HEK293 (cell line): ENCODE measurements at regions not wholly inside any gene's neighbourhood (a gene's known extent, or its start where the extent isn't known, plus 50 kb on each side); places are given as distances from the start of the nearest gene placed in this dataset.

Source experiments
- CTCF ChIA-PET: fragments of 350-600 bp; formaldehyde crosslinking; extraction: SDS; loops from one replicate; lab custom pipeline; 2021; ENCODE audit warnings: antibody characterized with exemption; lab: Yijun Ruan, JAX
- POLR2A ChIA-PET: fragments of 300-600 bp; formaldehyde crosslinking; extraction: SDS; loops from one replicate; lab custom pipeline; 2020; ENCODE audit warnings: antibody characterized with exemption, inconsistent platforms; lab: Yijun Ruan, JAX
- H3K27ac ChIP-seq: fragments of 200-500 bp; sonication (Bioruptor generic); 2 replicates; pipeline ENCODE4 v1.5.1; 2014; ENCODE audit warnings: low read depth, low read length, control low read depth, inconsistent platforms; ENCODE audit errors: extremely low read depth
- H3K36me3 ChIP-seq, 2 experiments: fragments of 200-500 bp in 1 of 2; sonication (Bioruptor generic) in 1 of 2; 1 replicate in 1 of 2; 2 replicates in 1 of 2; pipeline ENCODE4 v1.5.1; 2014 to 2017; ENCODE audit warnings: inconsistent platforms in 2 of 2, low read length in 2 of 2; ENCODE audit not compliant: control insufficient read depth in 2 of 2, insufficient read depth in 1 of 2
- H3K4me1 ChIP-seq: fragments of 200-500 bp; sonication (Bioruptor generic); 2 replicates; pipeline ENCODE4 v1.5.1; 2014; ENCODE audit warnings: mild to moderate bottlenecking, low read length, inconsistent platforms; ENCODE audit not compliant: control insufficient read depth, insufficient read depth
- H3K4me3 ChIP-seq: 2 replicates; pipeline ENCODE4 v1.5.1; 2011; ENCODE audit warnings: low read depth, mild to moderate bottlenecking, control low read depth, low read length, moderate library complexity
- H3K9me3 ChIP-seq: fragments of 200-500 bp; sonication (Bioruptor generic); 2 replicates; pipeline ENCODE4 v1.5.1; 2014; ENCODE audit warnings: low read depth, low read length, inconsistent platforms; ENCODE audit not compliant: control insufficient read depth, insufficient read depth
- EGR2 ChIP-seq: fragments of 450-650 bp; formaldehyde crosslinking; IDR thresholded peaks from 2 replicates; pipeline ENCODE4 v1.5.1; 2016; ENCODE audit warnings: low read depth, missing biosample characterization, missing genetic modification characterization
- GLIS1 ChIP-seq: fragments of 450-650 bp; formaldehyde crosslinking; IDR thresholded peaks from 2 replicates; pipeline ENCODE4 v1.5.1; 2016; ENCODE audit warnings: missing biosample characterization, missing genetic modification characterization
- PRDM10 ChIP-seq: fragments of 450-650 bp; formaldehyde crosslinking; IDR thresholded peaks from 2 replicates; pipeline ENCODE4 v1.5.1; 2016; ENCODE audit warnings: missing biosample characterization, missing genetic modification characterization
- PRDM6 ChIP-seq: fragments of 450-650 bp; formaldehyde crosslinking; IDR thresholded peaks from 2 replicates; pipeline ENCODE4 v1.5.1; 2017; ENCODE audit warnings: missing biosample characterization, missing genetic modification characterization
- SCRT2 ChIP-seq: fragments of 450-650 bp; formaldehyde crosslinking; IDR thresholded peaks from 2 replicates; pipeline ENCODE4 v1.5.1; 2016; ENCODE audit warnings: missing biosample characterization, missing genetic modification characterization
- WT1 ChIP-seq: fragments of 450-650 bp; formaldehyde crosslinking; IDR thresholded peaks from 2 replicates; pipeline ENCODE4 v1.5.1; 2016; ENCODE audit warnings: missing biosample characterization, missing genetic modification characterization
- ZFP69B ChIP-seq: fragments of 450-650 bp; formaldehyde crosslinking; IDR thresholded peaks from 2 replicates; pipeline ENCODE4 v1.5.1; 2016; ENCODE audit warnings: missing biosample characterization, missing genetic modification characterization
- ZNF146 ChIP-seq: fragments of 450-650 bp; formaldehyde crosslinking; IDR thresholded peaks from 2 replicates; pipeline ENCODE4 v1.5.1; 2016; ENCODE audit warnings: missing biosample characterization, missing genetic modification characterization
- ZNF169 ChIP-seq: fragments of 450-650 bp; formaldehyde crosslinking; IDR thresholded peaks from 2 replicates; pipeline ENCODE4 v1.5.1; 2016; ENCODE audit warnings: missing biosample characterization, missing genetic modification characterization
- ZNF2 ChIP-seq: fragments of 450-650 bp; formaldehyde crosslinking; IDR thresholded peaks from 2 replicates; pipeline ENCODE4 v1.5.1; 2016; ENCODE audit warnings: missing biosample characterization, missing genetic modification characterization
- ZNF302 ChIP-seq: fragments of 450-650 bp; formaldehyde crosslinking; IDR thresholded peaks from 2 replicates; pipeline ENCODE4 v1.5.1; 2016; ENCODE audit warnings: missing biosample characterization, missing genetic modification characterization, low read depth
- ZNF324 ChIP-seq: fragments of 450-650 bp; formaldehyde crosslinking; IDR thresholded peaks from 2 replicates; pipeline ENCODE4 v1.5.1; 2016; ENCODE audit warnings: missing biosample characterization, missing genetic modification characterization
- ZNF350 ChIP-seq: fragments of 450-650 bp; formaldehyde crosslinking; IDR thresholded peaks from 2 replicates; pipeline ENCODE4 v1.5.0; 2017; ENCODE audit warnings: missing biosample characterization, mild to moderate bottlenecking, missing genetic modification characterization
- ZNF391 ChIP-seq: fragments of 450-650 bp; formaldehyde crosslinking; IDR thresholded peaks from 2 replicates; pipeline ENCODE4 v1.5.1; 2016; ENCODE audit warnings: low read depth, missing biosample characterization, missing genetic modification characterization, borderline replicate concordance
- ZNF488 ChIP-seq: fragments of 450-650 bp; formaldehyde crosslinking; IDR thresholded peaks from 2 replicates; pipeline ENCODE4 v1.5.1; 2016; ENCODE audit warnings: missing biosample characterization, missing genetic modification characterization
- ZNF626 ChIP-seq: fragments of 450-650 bp; sonication (Bioruptor Pico); formaldehyde crosslinking; IDR thresholded peaks from 2 replicates; pipeline ENCODE4 v1.5.1; 2018; ENCODE audit warnings: missing biosample characterization, missing genetic modification characterization, inconsistent platforms
- ZNF707 ChIP-seq: fragments of 450-650 bp; formaldehyde crosslinking; IDR thresholded peaks from 2 replicates; pipeline ENCODE4 v1.5.1; 2016; ENCODE audit warnings: missing biosample characterization, missing genetic modification characterization
- ZNF791 ChIP-seq: fragments of 450-650 bp; formaldehyde crosslinking; IDR thresholded peaks from 2 replicates; pipeline ENCODE4 v1.5.1; 2016; ENCODE audit warnings: missing biosample characterization, missing genetic modification characterization
- ZNF843 ChIP-seq: fragments of 450-650 bp; formaldehyde crosslinking; IDR thresholded peaks from 2 replicates; pipeline ENCODE4 v1.5.1; 2016; ENCODE audit warnings: missing biosample characterization, missing genetic modification characterization
- TF ChIP-seq, protein P1 (sequence below): fragments of 450-650 bp; formaldehyde crosslinking; IDR thresholded peaks from 2 replicates; pipeline ENCODE4 v1.5.1; 2016; ENCODE audit warnings: missing biosample characterization, missing genetic modification characterization
- TF ChIP-seq, protein P2 (sequence below): fragments of 450-650 bp; formaldehyde crosslinking; IDR thresholded peaks from 2 replicates; pipeline ENCODE4 v1.5.1; 2016; ENCODE audit warnings: missing biosample characterization, missing genetic modification characterization, borderline replicate concordance

GRCh38 chr10:8180360-8181109 is 126.0 kb downstream of the GATA3 start (continued):
- TF ChIP-seq PRDM6 (peak; percentile 96), ZNF843 (peak; percentile 63; the same call in 1 of the 2 replicates), ZNF707 (tag by site-specific recombination) (no peak), WT1 (tag by site-specific recombination) (0 out of 2 replicates have a peak, but pooled peaks have one; percentile 15), ZNF488 (tag by site-specific recombination) (no peak), GLIS1 (tag by site-specific recombination) (peak; percentile 62)
- TF ChIP-seq, all 188 proteins: peak for 10

- no peak overlapping the region for H3K27ac ChIP-seq
- H3K9me3 ChIP-seq = no peaks in the 10 kb centered on the region
- no peaks in the 10 kb centered on the region for H3K36me3 ChIP-seq
- POLR2A ChIA-PET = no interaction called here
- CTCF ChIA-PET = no interaction called here
- peaks cover 12% of the 10 kb centered on the region for H3K4me1 ChIP-seq
- TF ChIP-seq PRDM10 (0 out of 2 replicates have a peak, but pooled peaks have one; percentile 11), ZNF302 (tag by site-specific recombination) (no peak), SCRT2 (tag by site-specific recombination) (peak; percentile 48; the same call in 1 of the 2 replicates), ZNF791 (tag by site-specific recombination) (no peak)
- TF ChIP-seq, protein P1, sequence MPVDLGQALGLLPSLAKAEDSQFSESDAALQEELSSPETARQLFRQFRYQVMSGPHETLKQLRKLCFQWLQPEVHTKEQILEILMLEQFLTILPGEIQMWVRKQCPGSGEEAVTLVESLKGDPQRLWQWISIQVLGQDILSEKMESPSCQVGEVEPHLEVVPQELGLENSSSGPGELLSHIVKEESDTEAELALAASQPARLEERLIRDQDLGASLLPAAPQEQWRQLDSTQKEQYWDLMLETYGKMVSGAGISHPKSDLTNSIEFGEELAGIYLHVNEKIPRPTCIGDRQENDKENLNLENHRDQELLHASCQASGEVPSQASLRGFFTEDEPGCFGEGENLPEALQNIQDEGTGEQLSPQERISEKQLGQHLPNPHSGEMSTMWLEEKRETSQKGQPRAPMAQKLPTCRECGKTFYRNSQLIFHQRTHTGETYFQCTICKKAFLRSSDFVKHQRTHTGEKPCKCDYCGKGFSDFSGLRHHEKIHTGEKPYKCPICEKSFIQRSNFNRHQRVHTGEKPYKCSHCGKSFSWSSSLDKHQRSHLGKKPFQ (tag by site-specific recombination) = peak; percentile 99
- no peak overlapping the region for H3K4me3 ChIP-seq
These were observed 127.1 kb downstream of the GATA3 start for GRCh38 chr10:8181496-8182157.

DNA sequence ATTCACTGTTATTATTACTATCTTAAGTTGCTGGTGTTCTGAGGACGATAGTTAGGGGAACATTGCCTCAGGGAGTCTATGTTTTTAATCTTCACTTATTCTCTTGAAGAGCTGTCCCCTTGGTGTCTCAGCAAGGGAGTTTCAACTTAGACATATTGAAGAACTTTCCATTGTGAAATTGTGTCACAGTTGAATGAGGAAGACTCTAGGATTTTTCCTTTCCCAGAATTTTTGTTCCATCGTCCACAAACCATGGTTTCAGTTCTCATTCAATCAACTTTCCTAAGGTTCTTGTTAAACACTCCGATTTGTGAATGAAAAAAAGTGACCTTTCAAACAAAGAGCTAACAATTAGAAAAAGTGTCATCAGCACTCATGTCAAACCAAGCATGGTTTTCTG is 128.3 kb downstream of the GATA3 start:
- H3K27ac ChIP-seq = no peak overlapping the region
- H3K4me1 ChIP-seq = peaks cover 19% of the 10 kb centered on the region
- H3K36me3 ChIP-seq = no peaks in the 10 kb centered on the region
- H3K4me3 ChIP-seq = no peak overlapping the region
- H3K9me3 ChIP-seq = no peaks in the 10 kb centered on the region
- CTCF ChIA-PET = interaction anchor here (0.5 to 0.6 kb wide), 2 partner anchors 258 to 427 kb away, joined by 3 read pairs; no protein-coding TSS in a partner anchor
- POLR2A ChIA-PET = interaction anchor here (0.7 kb wide), 1 partner anchor 796 kb away, joined by 3 read pairs; no protein-coding TSS in a partner anchor
- TF ChIP-seq, protein P2, sequence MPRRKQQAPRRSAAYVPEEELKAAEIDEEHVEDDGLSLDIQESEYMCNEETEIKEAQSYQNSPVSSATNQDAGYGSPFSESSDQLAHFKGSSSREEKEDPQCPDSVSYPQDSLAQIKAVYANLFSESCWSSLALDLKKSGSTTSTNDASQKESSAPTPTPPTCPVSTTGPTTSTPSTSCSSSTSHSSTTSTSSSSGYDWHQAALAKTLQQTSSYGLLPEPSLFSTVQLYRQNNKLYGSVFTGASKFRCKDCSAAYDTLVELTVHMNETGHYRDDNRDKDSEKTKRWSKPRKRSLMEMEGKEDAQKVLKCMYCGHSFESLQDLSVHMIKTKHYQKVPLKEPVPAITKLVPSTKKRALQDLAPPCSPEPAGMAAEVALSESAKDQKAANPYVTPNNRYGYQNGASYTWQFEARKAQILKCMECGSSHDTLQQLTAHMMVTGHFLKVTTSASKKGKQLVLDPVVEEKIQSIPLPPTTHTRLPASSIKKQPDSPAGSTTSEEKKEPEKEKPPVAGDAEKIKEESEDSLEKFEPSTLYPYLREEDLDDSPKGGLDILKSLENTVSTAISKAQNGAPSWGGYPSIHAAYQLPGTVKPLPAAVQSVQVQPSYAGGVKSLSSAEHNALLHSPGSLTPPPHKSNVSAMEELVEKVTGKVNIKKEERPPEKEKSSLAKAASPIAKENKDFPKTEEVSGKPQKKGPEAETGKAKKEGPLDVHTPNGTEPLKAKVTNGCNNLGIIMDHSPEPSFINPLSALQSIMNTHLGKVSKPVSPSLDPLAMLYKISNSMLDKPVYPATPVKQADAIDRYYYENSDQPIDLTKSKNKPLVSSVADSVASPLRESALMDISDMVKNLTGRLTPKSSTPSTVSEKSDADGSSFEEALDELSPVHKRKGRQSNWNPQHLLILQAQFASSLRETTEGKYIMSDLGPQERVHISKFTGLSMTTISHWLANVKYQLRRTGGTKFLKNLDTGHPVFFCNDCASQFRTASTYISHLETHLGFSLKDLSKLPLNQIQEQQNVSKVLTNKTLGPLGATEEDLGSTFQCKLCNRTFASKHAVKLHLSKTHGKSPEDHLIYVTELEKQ = no peak
- TF ChIP-seq EGR2 (tag by site-specific recombination) = no peak
- TF ChIP-seq ZNF350 (tag by site-specific recombination) = no peak
- no peak for TF ChIP-seq ZNF324 (tag by site-specific recombination)
- no peak for TF ChIP-seq ZNF146 (tag by site-specific recombination)
- no peak for TF ChIP-seq ZNF391 (tag by site-specific recombination)
- TF ChIP-seq ZFP69B (tag by site-specific recombination) = no peak
- TF ChIP-seq ZNF2 = no peak
- no peak for TF ChIP-seq ZNF626
- TF ChIP-seq ZNF169 (tag by site-specific recombination) = no peak
